Activated CD4-positive, CD25-positive, alpha-beta regulatory T cell (primary cell): ENCODE measurements at regions not wholly inside any gene's neighbourhood (a gene's known extent, or its start where the extent isn't known, plus 50 kb on each side); places are given as distances from the start of the nearest gene placed in this dataset.

Experiments used
- DNase-seq, 4 experiments: peaks; one replicate each; lab custom pipeline; 2025; lab: John Stamatoyannopoulos, UW

DNA sequence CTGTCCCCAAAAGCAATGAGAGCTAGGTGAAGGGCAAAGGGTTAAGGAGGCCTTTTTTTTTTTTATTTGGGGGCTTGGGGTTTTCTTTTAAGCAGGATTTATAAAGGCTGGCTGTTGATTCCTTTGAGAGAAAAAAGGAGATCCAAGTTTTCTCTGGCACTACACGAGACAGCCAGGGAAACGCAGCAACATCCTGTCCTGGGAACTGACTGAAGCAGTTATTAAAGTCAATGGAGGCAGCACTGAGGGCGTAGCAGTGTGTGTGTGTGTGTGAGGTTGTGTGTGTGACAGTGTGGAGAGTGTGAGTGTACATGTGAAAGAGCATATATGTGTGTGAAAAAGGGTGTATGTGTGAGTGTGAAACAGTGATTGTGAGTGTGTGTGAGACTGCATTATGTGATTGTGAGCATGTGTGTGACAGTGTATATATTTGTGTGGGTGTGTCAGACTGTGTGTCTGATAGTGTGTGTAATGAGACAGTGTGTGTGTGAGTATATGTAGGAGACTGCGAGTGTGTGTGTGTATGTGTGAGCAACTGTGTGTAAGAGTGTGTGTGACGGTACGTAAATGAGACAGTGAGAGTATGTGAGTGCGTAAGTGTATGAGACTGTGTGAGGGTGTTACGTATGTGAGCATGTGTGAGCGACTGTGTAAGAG is 65.9 kb upstream of the TIAM1 start:
- no peak for DNase-seq

DNA sequence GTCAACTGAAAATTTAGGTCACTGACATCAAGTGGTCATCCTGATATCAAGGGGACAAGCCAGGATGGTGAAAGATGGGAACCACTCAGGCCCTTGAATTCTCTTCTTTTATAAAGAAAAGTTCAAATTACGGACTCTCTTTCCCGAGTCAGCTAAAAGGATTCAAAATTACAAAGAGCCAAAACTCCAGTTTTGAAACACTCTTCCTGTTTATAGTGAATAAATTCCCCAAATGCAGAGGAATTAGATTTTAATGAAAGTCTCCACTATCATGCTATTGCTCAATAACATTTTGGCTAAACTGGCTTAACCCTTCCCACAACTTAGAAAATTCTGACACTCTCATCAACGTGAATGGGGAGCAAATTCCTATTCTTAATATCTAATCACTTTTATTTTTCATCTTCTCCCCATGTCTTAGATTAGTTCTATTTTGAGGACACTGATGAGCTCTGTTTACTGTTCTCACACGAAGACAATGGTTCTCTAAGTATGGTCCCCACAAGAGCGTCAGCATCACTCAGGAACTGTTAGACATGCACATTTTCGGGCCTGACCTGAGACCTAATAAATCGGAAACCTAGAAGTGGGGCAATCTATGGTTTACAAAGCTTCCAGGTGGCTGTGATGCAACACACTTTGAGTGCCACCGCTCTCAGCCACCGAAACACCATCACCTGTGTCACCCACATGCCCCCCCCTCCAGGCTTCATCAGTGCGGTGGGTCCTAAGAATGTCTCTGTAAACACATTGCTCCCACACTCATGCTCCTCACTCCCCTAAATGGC is 64.4 kb upstream of the TIAM1 start:
- no peak for DNase-seq

DNA sequence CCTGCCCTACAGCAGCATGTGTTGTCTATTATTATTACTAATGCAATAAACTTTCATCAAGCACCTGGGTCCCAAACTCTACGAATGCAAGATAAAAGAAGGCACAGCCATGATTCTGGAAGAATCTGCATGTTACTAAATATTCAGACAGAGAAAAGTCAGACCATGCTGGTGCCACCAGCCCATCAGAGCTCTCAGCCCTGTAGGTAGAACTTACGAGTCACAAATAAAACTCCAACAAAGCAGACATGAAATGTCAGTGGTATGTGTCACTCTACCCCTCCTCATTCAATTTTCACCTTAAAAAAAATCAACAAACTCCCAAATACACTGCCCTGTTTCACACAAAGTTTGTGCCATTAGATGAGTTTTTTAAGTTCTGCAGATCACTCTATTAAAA is 62.4 kb upstream of the TIAM1 start:
- DNase-seq: no peak

DNA sequence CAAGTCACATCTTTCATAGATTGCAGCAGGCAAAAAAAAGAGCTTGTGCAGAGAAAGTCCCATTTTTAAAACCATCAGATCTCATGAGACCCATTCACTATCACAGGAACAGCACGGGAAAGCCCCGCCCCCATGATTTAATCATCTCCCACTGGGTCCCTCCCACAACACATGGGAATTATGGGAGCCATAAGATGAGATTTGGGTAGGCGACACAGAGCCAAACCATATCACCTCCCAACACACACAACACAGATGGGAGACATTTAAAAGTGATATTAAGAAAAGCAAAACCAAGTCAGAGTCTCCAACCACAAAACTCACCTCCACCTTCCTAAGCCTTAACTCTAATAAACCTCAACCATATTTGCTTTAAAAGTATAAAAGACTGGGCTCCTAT is 61.5 kb upstream of the TIAM1 start:
- DNase-seq: no peak

DNA sequence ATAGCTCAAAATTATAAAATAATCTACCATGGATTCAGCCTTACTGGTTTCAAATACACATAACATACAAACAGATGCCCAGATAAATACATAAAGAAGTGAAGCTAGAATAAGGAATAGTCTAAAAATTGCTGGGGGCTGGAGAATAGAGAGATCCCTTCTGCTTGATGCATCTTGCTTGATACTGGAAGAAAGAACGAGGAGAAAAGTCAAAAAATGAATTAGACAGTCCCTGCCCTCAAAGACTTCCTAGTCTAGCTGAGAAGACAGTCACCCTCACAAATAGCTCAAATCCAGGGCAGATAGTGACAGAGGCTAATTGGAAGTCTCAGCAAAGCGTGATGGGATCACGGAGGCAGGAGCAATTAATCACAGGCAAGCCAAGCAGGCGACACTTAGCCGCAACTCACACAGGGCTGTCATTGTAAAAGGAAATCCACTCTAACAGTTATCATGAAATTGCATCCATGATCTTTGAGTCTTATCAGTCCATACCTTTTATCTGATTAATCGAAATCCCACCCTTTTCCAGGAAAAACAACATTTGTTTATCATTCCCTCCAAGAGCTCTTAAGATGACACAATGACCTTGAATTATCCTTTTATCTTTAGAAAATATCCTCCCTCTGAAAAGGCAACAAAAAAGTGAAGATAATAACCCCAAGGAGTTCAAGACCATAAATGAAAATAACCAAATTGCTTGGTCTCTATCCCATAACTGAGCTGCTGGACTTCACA is 59.7 kb upstream of the TIAM1 start:
- DNase-seq: no peak

DNA sequence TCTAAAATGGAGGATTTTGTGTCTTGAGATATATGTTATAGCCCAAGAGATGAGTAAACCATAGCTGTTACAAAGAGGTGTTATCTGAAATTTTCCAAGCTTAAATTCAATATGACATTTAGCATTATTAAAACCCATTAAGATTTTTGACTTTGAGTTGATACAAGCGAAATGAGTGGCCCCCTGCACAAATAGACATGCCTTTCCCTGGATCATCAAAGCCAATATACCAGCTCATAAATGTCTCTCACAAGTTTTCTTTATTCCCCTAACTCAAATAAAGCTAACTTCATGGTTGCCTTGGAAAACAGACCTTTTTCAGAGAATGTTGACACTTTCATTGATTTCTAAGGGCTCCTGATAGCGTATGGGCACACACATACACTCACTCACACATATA is 55.5 kb upstream of the TIAM1 start:
- DNase-seq: no peak

DNA sequence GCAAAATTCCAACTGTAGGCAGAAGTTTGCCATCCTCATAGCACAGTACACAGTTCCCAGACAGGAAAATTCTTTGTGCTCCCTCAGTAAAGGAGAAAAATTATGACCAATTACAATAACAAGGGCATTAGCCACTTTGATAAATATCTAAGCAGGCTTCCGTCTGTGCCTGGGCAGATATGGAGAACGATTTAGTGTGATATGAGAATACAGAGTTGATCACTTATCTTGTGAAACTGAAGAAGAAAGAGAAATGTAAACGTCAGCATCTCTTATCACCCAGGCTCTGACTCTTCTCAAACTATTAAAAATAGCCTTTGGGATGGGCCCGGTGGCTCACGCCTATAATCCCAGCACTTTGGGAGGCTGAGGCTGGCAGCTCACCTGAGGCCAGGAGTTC is 54.5 kb upstream of the TIAM1 start:
- no peak for DNase-seq

DNA sequence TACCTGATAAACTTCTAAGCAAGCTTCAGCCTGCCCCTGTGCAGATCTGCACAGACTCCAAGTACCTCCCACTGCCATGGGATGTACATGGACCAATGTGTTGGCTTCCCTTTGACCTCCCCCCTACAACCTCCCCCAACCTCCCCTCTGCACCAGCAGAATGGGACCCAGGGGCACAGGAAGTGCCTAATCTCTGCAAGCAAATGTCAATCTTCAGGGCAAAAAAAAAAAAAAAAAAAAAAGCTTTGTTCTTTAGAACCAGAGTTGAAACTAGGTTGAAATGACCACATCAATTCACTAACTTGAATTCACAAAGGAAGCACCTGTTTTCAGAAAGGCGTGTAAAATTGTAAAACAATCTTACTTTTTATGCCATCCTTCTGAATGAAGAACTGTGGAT is 53.9 kb upstream of the TIAM1 start:
- peak in 1 of 4 experiments; percentile 9 for DNase-seq

DNA sequence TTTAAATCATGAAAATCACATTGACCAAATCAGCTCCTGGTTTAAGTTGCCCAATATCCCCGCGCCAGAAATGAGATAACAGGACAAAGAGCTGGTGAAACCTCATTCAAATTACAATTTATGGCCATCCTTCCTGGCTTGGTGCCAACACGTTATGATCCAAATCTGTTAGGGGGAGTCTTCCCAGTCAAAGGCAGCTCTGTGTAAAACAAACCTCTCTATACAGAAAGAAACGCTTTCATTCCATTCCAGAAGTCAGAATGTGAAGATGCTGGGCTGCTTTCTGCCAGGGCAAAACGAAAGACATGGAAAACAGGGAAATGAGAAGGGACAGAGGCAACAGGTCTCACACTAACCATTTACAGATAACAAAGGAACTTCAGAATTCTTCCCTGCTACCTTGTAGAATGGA is 53.5 kb upstream of the TIAM1 start:
- DNase-seq: no peak

DNA sequence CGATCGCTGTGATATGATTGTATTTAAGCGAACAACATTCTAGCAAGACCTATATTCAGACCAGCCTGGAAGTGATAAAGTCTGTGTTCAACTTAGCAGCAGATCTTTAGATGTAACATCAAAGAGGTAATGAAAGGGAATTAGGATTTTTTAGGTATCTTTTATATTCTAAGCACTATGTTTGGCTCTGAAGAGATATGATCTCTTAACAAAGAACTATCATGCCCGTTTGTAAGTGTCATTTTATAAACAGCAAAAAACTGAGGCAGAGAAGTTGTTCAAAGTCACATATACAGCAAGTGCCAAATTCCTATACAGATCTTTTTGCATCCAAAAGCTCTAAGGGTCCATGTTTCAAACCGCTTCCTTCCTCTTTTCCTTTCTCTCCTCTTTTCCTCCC is 53.0 kb upstream of the TIAM1 start:
- no peak for DNase-seq

DNA sequence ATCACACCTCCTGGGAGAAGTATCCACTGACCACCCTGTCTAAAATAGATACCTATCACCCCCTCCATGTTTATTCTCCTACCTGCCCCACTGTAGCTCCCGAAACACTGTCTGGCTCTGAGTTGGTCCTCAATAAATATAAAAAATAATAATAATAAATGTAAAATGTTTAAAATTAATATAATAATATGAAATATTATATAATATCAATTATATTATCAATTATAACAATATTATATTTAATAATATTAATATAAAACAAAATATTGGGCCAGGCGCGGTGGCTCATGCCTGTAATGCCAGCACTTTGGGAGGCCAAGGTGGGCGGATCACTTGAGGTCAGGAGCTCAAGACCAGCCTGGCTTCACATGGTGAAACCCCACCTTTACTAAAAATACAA is 52.3 kb upstream of the TIAM1 start:
- no peak for DNase-seq

DNA sequence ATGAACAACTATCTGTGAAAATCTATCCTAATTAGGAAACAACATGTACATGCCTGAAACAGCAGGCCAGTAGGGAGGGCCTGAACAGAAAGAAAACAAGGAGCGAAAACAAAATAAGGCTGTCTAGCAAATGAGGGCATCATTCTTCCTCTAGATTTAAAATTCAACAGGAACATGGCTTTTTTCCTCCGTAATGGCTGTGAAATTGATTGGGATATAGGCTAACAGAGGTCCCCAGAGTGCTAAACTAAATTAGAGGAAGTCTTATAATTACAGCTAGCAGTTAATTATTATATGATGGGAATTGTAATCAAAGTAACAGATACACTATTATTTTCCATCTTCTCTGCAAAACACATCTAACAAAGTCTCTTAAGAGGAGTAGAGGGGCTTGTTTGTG is 51.7 kb upstream of the TIAM1 start:
- no peak for DNase-seq

DNA sequence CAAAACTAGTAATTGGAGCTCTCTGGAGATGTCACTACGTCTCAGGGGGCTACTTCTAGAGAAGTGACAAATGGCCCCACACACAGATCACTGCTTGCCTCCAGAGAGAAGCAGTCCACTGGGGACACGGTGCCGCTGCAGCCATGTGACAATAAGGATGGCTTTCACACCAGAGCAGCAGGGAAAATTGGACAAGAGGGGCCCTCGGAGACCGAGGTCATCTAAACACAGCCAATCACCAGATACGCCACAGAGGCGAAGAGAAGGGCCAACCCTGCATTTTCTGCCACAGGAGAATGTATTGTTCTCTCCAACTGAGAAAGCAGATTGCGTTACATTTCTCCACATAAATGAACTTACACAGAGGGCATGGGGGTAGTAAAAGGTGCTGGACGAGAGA is 51.2 kb upstream of the TIAM1 start:
- DNase-seq: no peak

DNA sequence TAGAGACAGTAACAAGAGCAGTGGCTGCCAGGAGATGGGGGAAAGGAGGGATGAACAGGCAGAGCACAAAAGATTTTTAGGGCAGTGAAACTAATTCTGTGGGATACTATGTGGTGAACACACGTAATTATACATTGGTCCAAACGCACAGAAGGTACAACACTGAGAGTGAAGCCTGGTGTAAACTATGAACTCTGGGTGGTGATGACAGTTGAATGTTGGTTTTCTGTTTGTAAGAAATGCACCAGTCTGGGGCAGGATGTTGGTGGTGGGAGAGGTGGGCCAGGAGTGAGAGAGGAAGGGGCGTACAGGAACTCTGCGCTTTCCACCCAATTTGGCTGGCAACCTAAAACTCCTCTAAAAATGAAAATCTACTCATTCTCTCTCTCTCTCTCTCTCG is 50.2 kb upstream of the TIAM1 start:
- no peak for DNase-seq
